ENCODE measurements at regions not wholly inside any gene's neighbourhood (a gene's known extent, or its start where the extent isn't known, plus 50 kb on each side); places are given as distances from the start of the nearest gene placed in this dataset.
"Not testable (repeated sequence)": the region's sequence is repeated elsewhere in the genome, so short reads cannot be mapped to it uniquely, and the experiment has no call there.

- DNase-seq (ENCODE audit: low spot score), result peak; percentile 88
Observed at GRCh38 chr14:105731221-105731985, 205.0 kb downstream of the TMEM121 start.

DNA sequence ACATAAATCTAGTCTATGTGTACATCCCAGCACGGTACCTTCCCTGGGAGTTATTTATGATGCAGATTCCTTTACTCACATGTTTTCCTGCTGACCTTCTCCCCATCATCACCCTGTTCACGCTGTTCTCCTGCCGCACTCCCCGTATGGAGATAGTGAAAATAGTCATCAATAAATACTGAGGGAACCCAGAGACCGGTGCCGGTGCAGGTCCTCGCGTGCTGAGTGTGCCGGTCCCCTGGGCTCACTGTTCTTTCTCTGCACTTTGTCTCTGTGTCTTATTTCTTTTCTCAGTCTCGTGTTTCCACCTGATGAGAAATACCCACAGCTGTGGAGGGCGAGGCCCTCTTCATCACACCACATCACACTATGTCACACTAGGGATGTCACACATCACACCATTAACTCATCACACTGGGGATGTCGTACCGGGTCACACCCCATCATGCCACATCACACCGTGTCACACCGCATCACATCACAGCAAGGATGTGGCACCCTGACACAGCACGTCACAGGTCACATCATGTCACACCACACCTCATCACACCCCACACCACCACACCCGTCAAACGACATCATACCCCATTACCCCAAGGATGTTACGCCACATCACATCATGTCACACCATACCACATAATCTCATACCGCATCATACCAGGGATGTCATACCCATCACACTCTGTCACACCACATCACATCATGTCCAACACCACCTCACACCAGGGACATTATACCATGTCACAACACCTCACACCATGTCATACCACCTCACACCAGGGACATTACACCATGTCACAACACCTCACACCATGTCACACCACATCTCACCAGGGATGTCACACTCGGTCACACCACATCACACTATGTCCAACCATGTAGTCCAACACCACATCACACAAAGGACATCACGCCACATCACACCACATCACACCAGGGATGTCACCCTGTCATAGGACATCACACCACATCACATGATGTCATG lies 207.0 kb downstream of the TMEM121 start:
- no peak for DNase-seq (ENCODE audit: low spot score)

DNA sequence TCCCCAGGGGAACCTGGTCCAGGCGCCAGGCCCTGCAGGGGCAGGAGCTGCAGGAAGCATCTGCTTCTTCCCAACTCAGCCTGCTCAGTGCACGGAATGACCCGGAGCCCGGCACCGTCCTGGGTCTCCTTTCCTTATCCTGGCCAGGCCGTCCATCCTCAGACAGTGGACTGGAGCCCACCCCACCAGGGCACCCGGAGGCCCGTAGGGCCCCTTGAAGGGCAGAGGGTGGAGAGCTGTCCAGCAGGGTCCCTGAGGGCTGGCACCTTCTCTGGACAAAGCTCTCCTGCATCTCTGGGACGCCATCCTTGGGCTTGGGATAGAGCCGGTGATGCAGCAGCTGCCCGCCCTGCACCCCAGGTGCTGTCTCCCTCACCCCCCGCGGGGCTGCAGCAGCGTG lies 207.9 kb downstream of the TMEM121 start:
- peak; percentile 82 for DNase-seq (ENCODE audit: low spot score)

GRCh38 chr14:105736331-105736730 lies 209.9 kb downstream of the TMEM121 start:
- not testable (repeated sequence) for DNase-seq (ENCODE audit: low spot score)

DNA sequence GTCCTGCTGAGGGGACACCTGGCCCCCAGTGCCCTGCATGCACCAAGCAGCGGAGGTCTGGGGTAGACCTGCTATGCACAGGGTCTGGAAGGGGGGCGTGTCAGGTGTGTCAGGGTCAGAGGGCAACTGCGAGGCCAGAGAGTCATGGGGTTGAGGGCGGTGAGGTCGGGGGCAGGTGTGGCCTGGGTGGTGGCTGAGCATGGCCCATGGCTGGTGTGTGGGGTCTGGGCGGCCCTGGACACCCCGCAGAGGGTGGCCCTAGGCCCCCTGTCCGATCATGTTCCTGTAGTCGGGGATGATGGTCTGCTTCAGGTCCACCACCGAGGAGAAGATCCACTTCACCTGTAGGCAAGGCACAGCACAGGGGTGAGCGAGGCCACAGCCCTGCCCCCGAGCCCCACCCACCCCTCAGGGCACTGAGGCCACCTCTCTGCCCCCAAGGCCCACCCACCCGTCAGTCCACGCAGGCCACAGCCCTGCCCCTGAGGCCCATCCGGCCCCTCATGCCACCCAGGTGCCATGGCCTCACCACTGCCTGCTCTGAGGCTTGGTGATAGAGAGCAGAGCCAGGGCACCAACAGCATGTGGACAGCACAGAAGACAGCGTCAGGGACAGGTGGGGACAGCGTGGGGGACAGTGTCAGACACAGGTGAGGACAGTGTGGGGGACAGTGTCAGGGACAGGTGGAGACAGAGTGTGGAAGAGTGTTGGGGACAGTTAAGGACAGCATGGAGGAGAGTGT lies 211.3 kb downstream of the TMEM121 start:
- DNase-seq (ENCODE audit: low spot score), result peak; percentile 77

GRCh38 chr14:105738638-105739037 lies 212.3 kb downstream of the TMEM121 start:
- no peak for DNase-seq (ENCODE audit: low spot score)

- DNase-seq (ENCODE audit: low spot score), result no peak
Observed at GRCh38 chr14:105739331-105740102, 213.1 kb downstream of the TMEM121 start.

DNA sequence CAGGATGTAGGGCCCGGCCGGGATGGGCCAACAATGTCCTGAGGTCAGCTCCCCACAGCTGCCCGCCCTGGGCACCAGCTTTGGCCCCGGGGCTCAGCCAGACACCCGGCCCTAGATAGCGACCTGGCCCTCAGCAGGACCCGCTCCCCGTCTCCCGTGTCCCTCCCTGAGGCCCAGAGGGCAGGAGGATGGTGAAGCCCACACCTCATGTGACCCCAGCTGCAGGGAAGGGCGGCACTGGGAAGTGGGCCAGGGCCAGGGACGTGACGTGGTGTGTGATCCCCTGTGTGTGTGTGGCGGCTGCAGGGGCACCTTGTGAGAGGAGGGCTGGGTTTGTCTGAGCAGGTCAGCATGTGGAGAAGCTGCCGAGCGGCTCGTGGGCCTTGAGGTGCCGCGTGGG lies 213.9 kb downstream of the TMEM121 start:
- DNase-seq (ENCODE audit: low spot score), result not testable (repeated sequence)

DNA sequence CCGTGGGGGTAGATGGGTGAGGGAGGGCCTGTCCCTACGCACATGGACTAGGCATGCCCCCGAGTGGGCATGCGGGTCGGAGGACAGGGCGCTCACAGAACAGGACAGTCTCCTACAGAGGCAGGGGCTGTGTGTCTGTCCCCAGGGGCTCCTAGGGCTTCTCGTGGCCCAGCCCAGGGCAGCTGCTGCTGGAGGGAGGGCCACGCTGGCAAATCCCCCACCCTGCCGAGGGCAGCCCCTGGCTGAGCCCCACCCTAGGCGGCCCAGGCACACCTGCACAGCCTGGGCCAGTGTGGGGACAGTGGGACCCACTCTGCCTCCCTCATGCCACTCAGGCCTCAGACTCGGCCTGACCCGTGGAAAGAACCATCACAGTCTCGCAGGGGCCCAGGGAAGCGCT lies 214.6 kb downstream of the TMEM121 start:
- DNase-seq (ENCODE audit: low spot score), result not testable (repeated sequence)

GRCh38 chr14:105741707-105742530 lies 215.5 kb downstream of the TMEM121 start:
- DNase-seq (ENCODE audit: low spot score), result peak; percentile 83

GRCh38 chr14:105742531-105742848 lies 216.1 kb downstream of the TMEM121 start:
- DNase-seq (ENCODE audit: low spot score), result peak; percentile 77

DNA sequence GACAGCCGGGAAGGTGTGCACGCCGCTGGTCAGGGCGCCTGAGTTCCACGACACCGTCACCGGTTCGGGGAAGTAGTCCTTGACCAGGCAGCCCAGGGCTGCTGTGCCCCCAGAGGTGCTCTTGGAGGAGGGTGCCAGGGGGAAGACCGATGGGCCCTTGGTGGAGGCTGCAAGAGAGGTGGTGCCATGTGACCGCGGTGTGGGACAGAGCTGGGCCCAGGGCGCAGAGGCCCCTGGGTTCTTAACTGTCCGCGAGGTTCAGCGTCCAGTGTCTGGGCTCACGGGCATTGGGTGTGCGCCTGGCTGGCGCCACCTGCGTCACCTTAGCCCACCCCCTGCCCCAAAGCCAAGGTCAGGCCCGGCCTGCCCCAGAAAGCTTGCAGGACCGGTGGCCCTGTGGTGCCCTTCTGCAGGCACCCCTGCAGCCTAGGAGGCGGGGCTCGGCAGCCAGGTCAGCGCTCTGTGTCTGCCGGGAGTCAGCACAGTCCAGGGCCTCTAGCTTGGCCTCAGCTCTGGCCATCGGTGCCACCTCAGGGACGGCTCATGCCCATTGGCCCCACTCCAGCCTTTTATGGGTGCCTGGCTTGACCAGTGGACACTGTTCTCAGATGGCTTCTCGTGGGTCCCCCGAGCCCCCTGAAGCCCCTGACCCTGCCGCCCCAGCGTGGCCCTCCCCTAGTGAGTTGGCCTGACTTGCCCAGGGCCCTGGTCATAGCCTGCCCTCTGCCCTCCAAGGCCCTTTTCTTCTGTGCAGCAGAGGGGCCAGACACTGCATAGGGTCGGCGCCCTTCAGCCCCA lies 216.7 kb downstream of the TMEM121 start:
- peak; percentile 83 for DNase-seq (ENCODE audit: low spot score)

- DNase-seq (ENCODE audit: low spot score), result not testable (repeated sequence)
Observed at GRCh38 chr14:105744213-105744787, 217.9 kb downstream of the TMEM121 start.

- DNase-seq (ENCODE audit: low spot score), result no peak
Observed at GRCh38 chr14:105745433-105746123, 219.2 kb downstream of the TMEM121 start.

GRCh38 chr14:105746124-105746514 lies 219.7 kb downstream of the TMEM121 start:
- DNase-seq (ENCODE audit: low spot score), result no peak

DNA sequence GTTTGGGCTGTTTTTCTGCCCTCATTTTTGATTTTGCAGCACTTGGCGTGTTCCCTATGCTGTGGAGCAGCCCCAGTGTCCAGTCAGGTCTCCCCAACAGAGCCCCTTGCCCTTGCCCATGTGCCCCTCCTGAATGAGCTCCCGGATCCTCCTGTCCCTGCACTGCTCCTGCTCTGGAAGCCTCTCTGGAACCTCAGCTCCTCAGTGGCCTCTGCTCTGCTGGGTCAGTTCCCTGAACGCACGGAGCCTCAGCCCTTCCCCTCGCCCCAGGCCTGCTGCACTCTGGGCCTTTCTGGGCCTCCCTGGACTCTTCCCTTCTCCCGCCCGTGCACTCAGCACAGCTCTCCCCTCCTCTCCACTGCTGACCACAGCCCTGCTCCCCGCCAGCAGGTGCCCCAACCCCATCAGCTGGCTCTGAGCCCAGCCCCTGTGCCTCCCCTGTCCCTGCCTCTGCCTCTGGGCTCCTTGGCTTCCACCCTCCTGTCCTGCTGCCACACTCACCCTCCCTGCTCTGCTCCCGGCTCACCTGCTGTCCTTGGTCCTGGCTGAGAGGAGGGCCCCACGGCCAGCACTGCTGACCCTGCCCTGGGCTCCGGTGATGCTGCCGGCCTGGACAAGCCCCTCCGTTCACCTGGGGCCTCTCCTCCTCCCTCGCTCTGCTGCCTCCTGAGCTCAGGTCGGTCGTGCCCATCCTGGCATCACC lies 220.6 kb downstream of the TMEM121 start:
- DNase-seq (ENCODE audit: low spot score), result not testable (repeated sequence)

GRCh38 chr14:105747503-105748203 lies 221.3 kb downstream of the TMEM121 start:
- peak; percentile 82 for DNase-seq (ENCODE audit: low spot score)

All from mesenteric fat pad (tissue), 1 donor.